Neural progenitor cell (in vitro differentiated cells): ENCODE measurements at regions not wholly inside any gene's neighbourhood (a gene's known extent, or its start where the extent isn't known, plus 50 kb on each side); places are given as distances from the start of the nearest gene placed in this dataset.

Experiments used
- DNase-seq: peaks from one replicate; pipeline ENCODE4 v3.0.0-alpha.2; 2016; ENCODE audit warnings: low spot score
- H2AFZ ChIP-seq: fragments of 200-600 bp; sonication (generic); replicated peaks from 2 replicates; pipeline ENCODE4 v1.6.1; 2016; ENCODE audit warnings: antibody characterized with exemption
- H3F3A ChIP-seq: fragments of 200-600 bp; sonication (generic); 2 replicates; pipeline ENCODE4 v1.6.1; 2016; ENCODE audit warnings: antibody characterized with exemption, low read depth
- H3K27ac ChIP-seq: fragments of 200-600 bp; sonication (generic); 2 replicates; pipeline ENCODE4 v1.5.1; 2016; ENCODE audit warnings: mild to moderate bottlenecking
- H3K27me3 ChIP-seq: fragments of 200-600 bp; sonication (generic); 2 replicates; pipeline ENCODE4 v1.6.1; 2016; ENCODE audit warnings: mild to moderate bottlenecking, moderate library complexity
- H3K36me3 ChIP-seq: fragments of 200-600 bp; sonication (generic); 2 replicates; pipeline ENCODE4 v1.5.1; 2016
- H3K4me1 ChIP-seq: fragments of 200-600 bp; sonication (generic); 2 replicates; pipeline ENCODE4 v1.6.1; 2016; ENCODE audit warnings: mixed run types
- H3K4me2 ChIP-seq: fragments of 200-600 bp; sonication (generic); 2 replicates; pipeline ENCODE4 v1.6.1; 2016
- H3K4me3 ChIP-seq: fragments of 200-600 bp; sonication (generic); 2 replicates; pipeline ENCODE4 v1.5.1; 2016
- H3K79me2 ChIP-seq: fragments of 200-600 bp; sonication (generic); 2 replicates; pipeline ENCODE4 v1.6.1; 2016; ENCODE audit warnings: low read depth
- H3K9ac ChIP-seq: fragments of 200-600 bp; sonication (generic); 2 replicates; pipeline ENCODE4 v1.6.1; 2016
- H3K9me3 ChIP-seq: fragments of 200-600 bp; sonication (generic); 2 replicates; pipeline ENCODE4 v1.5.1; 2016; ENCODE audit warnings: low read depth
- H4K20me1 ChIP-seq: fragments of 200-600 bp; sonication (generic); 2 replicates; pipeline ENCODE4 v1.6.1; 2016; ENCODE audit warnings: low read depth
- H3K27ac Mint-ChIP-seq: 3 replicates; pipeline ENCODE4 v1.8.0; 2021; ENCODE audit warnings: mixed read lengths
- H3K27me3 Mint-ChIP-seq: 2 replicates; pipeline ENCODE4 v1.8.0; 2022; ENCODE audit warnings: low read depth, mild to moderate bottlenecking, inconsistent platforms, moderate library complexity, mixed read lengths; ENCODE audit not compliant: insufficient read depth
- H3K36me3 Mint-ChIP-seq: 3 replicates; pipeline ENCODE4 v1.8.0; 2021; ENCODE audit warnings: mixed read lengths
- H3K4me1 Mint-ChIP-seq: 3 replicates; pipeline ENCODE4 v1.8.0; 2021; ENCODE audit warnings: mixed read lengths
- H3K4me3 Mint-ChIP-seq: 3 replicates; pipeline ENCODE4 v1.8.0; 2021; ENCODE audit warnings: mild to moderate bottlenecking, moderate library complexity, mixed read lengths
- H3K9me3 Mint-ChIP-seq: 3 replicates; pipeline ENCODE4 v1.8.0; 2020; ENCODE audit warnings: mixed read lengths
- CTCF ChIP-seq: fragments of 200-600 bp; sonication (generic); IDR thresholded peaks from 2 replicates; pipeline ENCODE4 v1.5.1; 2017; ENCODE audit warnings: antibody characterized with exemption, mild to moderate bottlenecking
- EZH2 ChIP-seq: fragments of 200-600 bp; sonication (generic); IDR thresholded peaks from 2 replicates; pipeline ENCODE4 v1.6.1; 2017; ENCODE audit warnings: antibody characterized with exemption, mild to moderate bottlenecking, moderate library complexity
- EZH2phosphoT487 ChIP-seq: fragments of 200-600 bp; sonication (generic); IDR thresholded peaks from 2 replicates; pipeline ENCODE4 v1.6.1; 2017; ENCODE audit warnings: antibody characterized with exemption

GRCh38 chr10:47123716-47124288 lies 176.2 kb upstream of the GDF10 start:
- Histone ChIP-seq H2AFZ (no peak overlapping the region), H3K4me3 (no peak overlapping the region), H3K4me1 (no peaks in the 10 kb centered on the region), H3K27ac (no peak overlapping the region), H3F3A (no peaks in the 10 kb centered on the region), H4K20me1 (no peaks in the 10 kb centered on the region), H3K27me3 (no peaks in the 10 kb centered on the region), H3K9ac (no peak overlapping the region), H3K4me2 (no peak overlapping the region), H3K36me3 (no peaks in the 10 kb centered on the region), H3K9me3 (no peaks in the 10 kb centered on the region), H3K79me2 (no peaks in the 10 kb centered on the region)
- no peak for DNase-seq
- TF ChIP-seq EZH2 (no peak), EZH2phosphoT487 (no peak), CTCF (no peak)
- H3K27me3 Mint-ChIP-seq: no peaks in the 10 kb centered on the region
- H3K9me3 Mint-ChIP-seq: no peaks in the 10 kb centered on the region
- no peak overlapping the region for H3K27ac Mint-ChIP-seq
- no peaks in the 10 kb centered on the region for H3K4me1 Mint-ChIP-seq
- H3K4me3 Mint-ChIP-seq: no peak overlapping the region
- no peaks in the 10 kb centered on the region for H3K36me3 Mint-ChIP-seq

- Histone ChIP-seq H4K20me1 (no peaks in the 10 kb centered on the region), H2AFZ (peak overlapping the region; percentile 66), H3K9me3 (no peaks in the 10 kb centered on the region), H3K79me2 (no peaks in the 10 kb centered on the region), H3K4me3 (no peak overlapping the region), H3K36me3 (no peaks in the 10 kb centered on the region), H3K4me2 (no peak overlapping the region), H3K9ac (no peak overlapping the region), H3F3A (no peaks in the 10 kb centered on the region), H3K4me1 (no peaks in the 10 kb centered on the region), H3K27ac (no peak overlapping the region), H3K27me3 (no peaks in the 10 kb centered on the region)
- Mint-ChIP-seq H3K27me3 (no peaks in the 10 kb centered on the region), H3K36me3 (no peaks in the 10 kb centered on the region), H3K4me3 (no peak overlapping the region), H3K4me1 (no peaks in the 10 kb centered on the region), H3K9me3 (peaks cover 2% of the 10 kb centered on the region), H3K27ac (no peak overlapping the region)
- DNase-seq: no peak
- no peak for TF ChIP-seq EZH2phosphoT487
- no peak for TF ChIP-seq CTCF
- TF ChIP-seq EZH2: no peak
Observed at GRCh38 chr10:47127188-47127785, 172.7 kb upstream of the GDF10 start.

DNA sequence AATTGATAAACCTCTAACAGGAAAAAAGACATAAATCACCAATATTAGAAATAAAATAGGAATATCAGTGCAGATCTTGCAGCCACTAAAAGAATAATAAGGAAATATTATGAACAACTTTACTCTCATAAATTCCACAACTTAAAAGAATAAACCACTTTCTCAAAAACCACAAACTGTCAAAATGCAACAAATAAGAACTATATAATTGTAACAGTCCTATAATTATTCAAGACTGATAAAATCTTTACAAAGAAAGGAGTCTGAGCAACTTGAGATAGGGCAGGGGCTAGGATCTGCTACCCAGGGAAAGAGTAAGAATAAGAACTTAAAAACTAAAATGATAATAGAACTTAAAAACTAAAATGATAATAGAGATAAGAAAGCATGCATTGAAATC lies 169.5 kb upstream of the GDF10 start:
- H3K9me3 ChIP-seq: no peaks in the 10 kb centered on the region
- Mint-ChIP-seq H3K36me3 (no peaks in the 10 kb centered on the region), H3K27ac (no peak overlapping the region), H3K4me1 (no peaks in the 10 kb centered on the region), H3K4me3 (no peak overlapping the region), H3K9me3 (peaks cover 2% of the 10 kb centered on the region), H3K27me3 (no peaks in the 10 kb centered on the region)
- H4K20me1 ChIP-seq: no peaks in the 10 kb centered on the region
- no peaks in the 10 kb centered on the region for H3K79me2 ChIP-seq
- no peak overlapping the region for H3K4me3 ChIP-seq
- no peak overlapping the region for H3K27ac ChIP-seq
- no peak overlapping the region for H3K4me2 ChIP-seq
- H2AFZ ChIP-seq: no peak overlapping the region
- H3K27me3 ChIP-seq: no peaks in the 10 kb centered on the region
- TF ChIP-seq EZH2 (no peak), EZH2phosphoT487 (no peak), CTCF (no peak)
- H3K4me1 ChIP-seq: no peaks in the 10 kb centered on the region
- no peaks in the 10 kb centered on the region for H3K36me3 ChIP-seq
- H3K9ac ChIP-seq: no peak overlapping the region
- DNase-seq: no peak
- H3F3A ChIP-seq: no peaks in the 10 kb centered on the region
